ENCODE measurements at regions not wholly inside any gene's neighbourhood (a gene's known extent, or its start where the extent isn't known, plus 50 kb on each side); places are given as distances from the start of the nearest gene placed in this dataset.
"Not testable (repeated sequence)": the region's sequence is repeated elsewhere in the genome, so short reads cannot be mapped to it uniquely, and the experiment has no call there.

- Histone ChIP-seq H3K27ac (ENCODE audit: low read length) (no peak overlapping the region), H3K4me1 (ENCODE audit: low read length) (no peaks in the 10 kb centered on the region), H4K20me1 (ENCODE audit: insufficient read depth, low read depth, low read length) (no peaks in the 10 kb centered on the region), H3K27me3 (ENCODE audit: low read length) (0 out of 2 replicates have a peak, but pooled peaks cover 2% of the 10 kb centered on the region), H3K4me2 (ENCODE audit: low read depth, low read length, poor library complexity, severe bottlenecking) (no peak overlapping the region), H3K36me3 (ENCODE audit: insufficient read depth, low read length) (no peaks in the 10 kb centered on the region), H3K9ac (ENCODE audit: low read length) (no peak overlapping the region), H3K4me3 (ENCODE audit: low read length) (no peak overlapping the region), H2AFZ (ENCODE audit: low read length) (no peak overlapping the region), H3K9me3 (ENCODE audit: low read length) (no peaks in the 10 kb centered on the region), H3K79me2 (ENCODE audit: low read length) (no peaks in the 10 kb centered on the region), H3K9me2 (replicated peaks; ENCODE audit: insufficient read depth, low read length) (no peaks in the 10 kb centered on the region)
- no peak for DNase-seq
Observed at GRCh38 chr2:62393293-62393692, 112.7 kb downstream of the TMEM17 start.

- Histone ChIP-seq H3K9me2 (replicated peaks; ENCODE audit: insufficient read depth, low read length) (no peaks in the 10 kb centered on the region), H3K79me2 (ENCODE audit: low read length) (no peaks in the 10 kb centered on the region), H3K27ac (ENCODE audit: low read length) (no peak overlapping the region), H4K20me1 (ENCODE audit: insufficient read depth, low read depth, low read length) (no peaks in the 10 kb centered on the region), H3K9ac (ENCODE audit: low read length) (no peak overlapping the region), H3K36me3 (ENCODE audit: insufficient read depth, low read length) (no peaks in the 10 kb centered on the region), H3K27me3 (ENCODE audit: low read length) (0 out of 2 replicates have a peak, but pooled peaks cover 2% of the 10 kb centered on the region), H3K9me3 (ENCODE audit: low read length) (no peaks in the 10 kb centered on the region), H3K4me1 (ENCODE audit: low read length) (no peaks in the 10 kb centered on the region), H2AFZ (ENCODE audit: low read length) (no peak overlapping the region), H3K4me3 (ENCODE audit: low read length) (no peak overlapping the region), H3K4me2 (ENCODE audit: low read depth, low read length, poor library complexity, severe bottlenecking) (no peak overlapping the region)
- no peak for DNase-seq
Observed at GRCh38 chr2:62391696-62392095, 114.3 kb downstream of the TMEM17 start.

- not testable (repeated sequence) for H2AFZ ChIP-seq (ENCODE audit: low read length); H3K36me3 ChIP-seq (ENCODE audit: insufficient read depth, low read length); H3K9me2 ChIP-seq (replicated peaks; ENCODE audit: insufficient read depth, low read length); H3K4me1 ChIP-seq (ENCODE audit: low read length); H3K27me3 ChIP-seq (ENCODE audit: low read length); H3K4me2 ChIP-seq (ENCODE audit: low read depth, low read length, poor library complexity, severe bottlenecking); H3K4me3 ChIP-seq (ENCODE audit: low read length); H3K27ac ChIP-seq (ENCODE audit: low read length); DNase-seq; H3K9me3 ChIP-seq (ENCODE audit: low read length); H4K20me1 ChIP-seq (ENCODE audit: insufficient read depth, low read depth, low read length); H3K79me2 ChIP-seq (ENCODE audit: low read length); H3K9ac ChIP-seq (ENCODE audit: low read length)
Observed at GRCh38 chr2:62386378-62386777, 119.6 kb downstream of the TMEM17 start.

GRCh38 chr2:62383846-62384245 is 122.1 kb downstream of the TMEM17 start:
- no peak overlapping the region for H3K27ac ChIP-seq (ENCODE audit: low read length)
- H4K20me1 ChIP-seq (ENCODE audit: insufficient read depth, low read depth, low read length) = no peaks in the 10 kb centered on the region
- no peak overlapping the region for H2AFZ ChIP-seq (ENCODE audit: low read length)
- no peak for DNase-seq
- 0 out of 2 replicates have a peak, but pooled peaks cover 2% of the 10 kb centered on the region for H3K27me3 ChIP-seq (ENCODE audit: low read length)
- no peak overlapping the region for H3K4me2 ChIP-seq (ENCODE audit: low read depth, low read length, poor library complexity, severe bottlenecking)
- no peaks in the 10 kb centered on the region for H3K36me3 ChIP-seq (ENCODE audit: insufficient read depth, low read length)
- H3K4me1 ChIP-seq (ENCODE audit: low read length) = no peaks in the 10 kb centered on the region
- no peaks in the 10 kb centered on the region for H3K9me2 ChIP-seq (replicated peaks; ENCODE audit: insufficient read depth, low read length)
- H3K79me2 ChIP-seq (ENCODE audit: low read length) = no peaks in the 10 kb centered on the region
- 0 out of 2 replicates have a peak, but pooled peaks cover 5% of the 10 kb centered on the region for H3K9me3 ChIP-seq (ENCODE audit: low read length)
- no peak overlapping the region for H3K9ac ChIP-seq (ENCODE audit: low read length)
- H3K4me3 ChIP-seq (ENCODE audit: low read length) = no peak overlapping the region

GRCh38 chr2:62382757-62383156 is 123.2 kb downstream of the TMEM17 start:
- no peak overlapping the region for H3K27ac ChIP-seq (ENCODE audit: low read length)

GRCh38 chr2:62382122-62382521 is 123.9 kb downstream of the TMEM17 start:
- Histone ChIP-seq H3K9me2 (replicated peaks; ENCODE audit: insufficient read depth, low read length) (no peaks in the 10 kb centered on the region), H3K79me2 (ENCODE audit: low read length) (no peaks in the 10 kb centered on the region), H3K9me3 (ENCODE audit: low read length) (0 out of 2 replicates have a peak, but pooled peaks cover 5% of the 10 kb centered on the region), H3K4me3 (ENCODE audit: low read length) (no peak overlapping the region), H3K4me2 (ENCODE audit: low read depth, low read length, poor library complexity, severe bottlenecking) (no peak overlapping the region), H3K27ac (ENCODE audit: low read length) (no peak overlapping the region), H3K36me3 (ENCODE audit: insufficient read depth, low read length) (no peaks in the 10 kb centered on the region), H4K20me1 (ENCODE audit: insufficient read depth, low read depth, low read length) (no peaks in the 10 kb centered on the region), H3K9ac (ENCODE audit: low read length) (no peak overlapping the region), H3K4me1 (ENCODE audit: low read length) (no peaks in the 10 kb centered on the region), H2AFZ (ENCODE audit: low read length) (no peak overlapping the region), H3K27me3 (ENCODE audit: low read length) (0 out of 2 replicates have a peak, but pooled peaks cover 2% of the 10 kb centered on the region)
- peak; percentile 6 for DNase-seq

More at GRCh38 chr2:62382757-62383156, 123.2 kb downstream of the TMEM17 start:
- H3K9me3 ChIP-seq (ENCODE audit: low read length) = 0 out of 2 replicates have a peak, but pooled peaks cover 5% of the 10 kb centered on the region
- no peak overlapping the region for H3K4me2 ChIP-seq (ENCODE audit: low read depth, low read length, poor library complexity, severe bottlenecking)
- H2AFZ ChIP-seq (ENCODE audit: low read length) = no peak overlapping the region
- peak; percentile 26 for DNase-seq
- no peaks in the 10 kb centered on the region for H3K4me1 ChIP-seq (ENCODE audit: low read length)
- no peaks in the 10 kb centered on the region for H4K20me1 ChIP-seq (ENCODE audit: insufficient read depth, low read depth, low read length)
- H3K9ac ChIP-seq (ENCODE audit: low read length) = no peak overlapping the region
- H3K27me3 ChIP-seq (ENCODE audit: low read length) = 0 out of 2 replicates have a peak, but pooled peaks cover 2% of the 10 kb centered on the region
- no peaks in the 10 kb centered on the region for H3K36me3 ChIP-seq (ENCODE audit: insufficient read depth, low read length)
- no peaks in the 10 kb centered on the region for H3K79me2 ChIP-seq (ENCODE audit: low read length)
- no peak overlapping the region for H3K4me3 ChIP-seq (ENCODE audit: low read length)
- no peaks in the 10 kb centered on the region for H3K9me2 ChIP-seq (replicated peaks; ENCODE audit: insufficient read depth, low read length)

- Histone ChIP-seq H2AFZ (ENCODE audit: low read length) (no peak overlapping the region), H3K4me2 (ENCODE audit: low read depth, low read length, poor library complexity, severe bottlenecking) (no peak overlapping the region), H3K9me3 (ENCODE audit: low read length) (0 out of 2 replicates have a peak, but pooled peaks cover 5% of the 10 kb centered on the region), H3K9me2 (replicated peaks; ENCODE audit: insufficient read depth, low read length) (no peaks in the 10 kb centered on the region), H3K27me3 (ENCODE audit: low read length) (0 out of 2 replicates have a peak, but pooled peaks cover 2% of the 10 kb centered on the region), H3K36me3 (ENCODE audit: insufficient read depth, low read length) (no peaks in the 10 kb centered on the region), H3K4me1 (ENCODE audit: low read length) (no peaks in the 10 kb centered on the region), H3K9ac (ENCODE audit: low read length) (no peak overlapping the region), H4K20me1 (ENCODE audit: insufficient read depth, low read depth, low read length) (no peaks in the 10 kb centered on the region), H3K4me3 (ENCODE audit: low read length) (no peak overlapping the region), H3K27ac (ENCODE audit: low read length) (no peak overlapping the region), H3K79me2 (ENCODE audit: low read length) (no peaks in the 10 kb centered on the region)
- DNase-seq = no peak
Observed at GRCh38 chr2:62381656-62382055, 124.3 kb downstream of the TMEM17 start.

GRCh38 chr2:62379566-62379965 is 126.4 kb downstream of the TMEM17 start:
- H3K79me2 ChIP-seq (ENCODE audit: low read length) = no peaks in the 10 kb centered on the region
- H2AFZ ChIP-seq (ENCODE audit: low read length) = no peak overlapping the region
- H3K27me3 ChIP-seq (ENCODE audit: low read length) = no peaks in the 10 kb centered on the region
- H3K36me3 ChIP-seq (ENCODE audit: insufficient read depth, low read length) = no peaks in the 10 kb centered on the region
- no peak overlapping the region for H3K27ac ChIP-seq (ENCODE audit: low read length)
- H3K9ac ChIP-seq (ENCODE audit: low read length) = no peak overlapping the region
- no peaks in the 10 kb centered on the region for H3K9me2 ChIP-seq (replicated peaks; ENCODE audit: insufficient read depth, low read length)
- H4K20me1 ChIP-seq (ENCODE audit: insufficient read depth, low read depth, low read length) = no peaks in the 10 kb centered on the region
- no peaks in the 10 kb centered on the region for H3K4me1 ChIP-seq (ENCODE audit: low read length)
- DNase-seq = no peak
- H3K9me3 ChIP-seq (ENCODE audit: low read length) = no peaks in the 10 kb centered on the region
- H3K4me3 ChIP-seq (ENCODE audit: low read length) = no peak overlapping the region
- H3K4me2 ChIP-seq (ENCODE audit: low read depth, low read length, poor library complexity, severe bottlenecking) = no peak overlapping the region

- Histone ChIP-seq H2AFZ (ENCODE audit: low read length) (no peak overlapping the region), H3K9me2 (replicated peaks; ENCODE audit: insufficient read depth, low read length) (0 out of 2 replicates have a peak, but pooled peaks cover 3% of the 10 kb centered on the region), H3K4me2 (ENCODE audit: low read depth, low read length, poor library complexity, severe bottlenecking) (no peak overlapping the region), H4K20me1 (ENCODE audit: insufficient read depth, low read depth, low read length) (no peaks in the 10 kb centered on the region), H3K27ac (ENCODE audit: low read length) (no peak overlapping the region), H3K36me3 (ENCODE audit: insufficient read depth, low read length) (no peaks in the 10 kb centered on the region; the same call in 1 of the 2 replicates), H3K4me3 (ENCODE audit: low read length) (no peak overlapping the region), H3K9ac (ENCODE audit: low read length) (no peak overlapping the region), H3K27me3 (ENCODE audit: low read length) (peaks cover 5% of the 10 kb centered on the region; the same call in 1 of the 2 replicates), H3K79me2 (ENCODE audit: low read length) (no peaks in the 10 kb centered on the region), H3K9me3 (ENCODE audit: low read length) (peaks cover 9% of the 10 kb centered on the region), H3K4me1 (ENCODE audit: low read length) (no peaks in the 10 kb centered on the region)
- peak; percentile 12 for DNase-seq
Observed at GRCh38 chr2:62375113-62375420, 130.9 kb downstream of the TMEM17 start.

Measured in Karpas-422 (cell line).